DND-41 (cell line): ENCODE measurements at regions not wholly inside any gene's neighbourhood (a gene's known extent, or its start where the extent isn't known, plus 50 kb on each side); places are given as distances from the start of the nearest gene placed in this dataset.

Source experiments
- ATAC-seq: fragments of 200-7000 bp; cut with Tn5 transposase; 3 replicates; pipeline ENCODE4 v1.9.1; 2021; ENCODE audit warnings: low read depth; ENCODE audit not compliant: insufficient read depth
- DNase-seq: peaks from one replicate; pipeline ENCODE4 v3.0.0-alpha.2; 2020
- H2AFZ ChIP-seq: 2 replicates; pipeline ENCODE4 v1.6.0; 2012; ENCODE audit warnings: low read depth, low read length
- H3K27ac ChIP-seq: 2 replicates; pipeline ENCODE4 v1.5.1; 2012; ENCODE audit warnings: low read length, inconsistent platforms
- H3K27me3 ChIP-seq: fragments of 200-600 bp; sonication (generic); 2 replicates; pipeline ENCODE4 v1.6.0; 2012; ENCODE audit warnings: low read length, mild to moderate bottlenecking, inconsistent platforms; ENCODE audit not compliant: insufficient read depth, poor library complexity
- H3K36me3 ChIP-seq: 2 replicates; pipeline ENCODE4 v1.5.1; 2012; ENCODE audit warnings: low read length, inconsistent platforms; ENCODE audit not compliant: insufficient read depth
- H3K4me1 ChIP-seq: 2 replicates; pipeline ENCODE4 v1.5.1; 2012; ENCODE audit warnings: mild to moderate bottlenecking, low read length; ENCODE audit not compliant: insufficient read depth
- H3K4me2 ChIP-seq: 2 replicates; pipeline ENCODE4 v1.6.0; 2012; ENCODE audit warnings: mild to moderate bottlenecking, moderate library complexity, low read length, inconsistent platforms; ENCODE audit not compliant: insufficient read depth
- H3K4me3 ChIP-seq, 2 experiments: fragments of 200-600 bp in 1 of 2; shearing (Covaris generic) in 1 of 2; 2 replicates each; pipeline ENCODE4 v1.5.1; 2012 to 2016; ENCODE audit warnings: inconsistent platforms in 2 of 2, low read length in 2 of 2, mild to moderate bottlenecking in 2 of 2, low read depth in 1 of 2, moderate library complexity in 1 of 2
- H3K79me2 ChIP-seq: 2 replicates; pipeline ENCODE4 v1.6.0; 2012; ENCODE audit warnings: low read length, inconsistent platforms; ENCODE audit not compliant: insufficient read depth
- H3K9ac ChIP-seq: 2 replicates; pipeline ENCODE4 v1.6.0; 2012; ENCODE audit warnings: low read depth, mild to moderate bottlenecking, inconsistent platforms, low read length, moderate library complexity
- H3K9me3 ChIP-seq: 2 replicates; pipeline ENCODE4 v1.5.1; 2012; ENCODE audit warnings: low read length, moderate library complexity, mild to moderate bottlenecking, inconsistent platforms; ENCODE audit not compliant: insufficient read depth, severe bottlenecking
- H4K20me1 ChIP-seq: 2 replicates; pipeline ENCODE4 v1.6.0; 2012; ENCODE audit warnings: low read length; ENCODE audit not compliant: insufficient read depth
- EZH2 ChIP-seq: IDR thresholded peaks from 3 replicates; pipeline ENCODE4 v1.6.1; 2012; ENCODE audit warnings: borderline replicate concordance, low read depth, mild to moderate bottlenecking, moderate library complexity, low read length, inconsistent platforms; ENCODE audit not compliant: severe bottlenecking
- TF ChIP-seq, protein P1 (sequence below): IDR thresholded peaks from 2 replicates; pipeline ENCODE4 v1.5.1; 2012; ENCODE audit warnings: borderline replicate concordance, low read length, moderate library complexity, mild to moderate bottlenecking; ENCODE audit not compliant: poor library complexity, severe bottlenecking; ENCODE audit errors: extremely low read depth

DNA sequence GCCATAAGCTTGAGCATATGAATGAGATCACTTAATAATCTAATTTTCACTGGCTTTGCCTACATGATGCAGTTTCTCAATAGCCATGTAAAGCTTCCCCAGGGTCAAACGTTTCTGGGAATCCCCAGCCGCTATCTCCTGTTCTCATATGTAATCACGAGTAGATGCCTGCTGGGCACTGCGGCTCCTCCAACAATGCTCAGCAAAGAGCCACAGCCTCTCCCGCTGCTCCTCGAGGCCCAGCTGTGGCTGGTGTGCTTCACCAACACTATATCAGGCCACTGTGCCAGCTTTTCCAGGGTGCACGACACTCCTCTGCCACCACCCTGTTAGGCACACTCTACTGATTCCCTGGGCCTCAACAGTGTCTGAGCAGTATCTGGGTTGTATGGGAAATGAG, 78.3 kb upstream of the RASGEF1B start:
- Histone ChIP-seq H3K9ac (no peak overlapping the region), H3K4me3 (no peak overlapping the region), H3K9me3 (no peaks in the 10 kb centered on the region), H3K27ac (no peak overlapping the region), H2AFZ (no peak overlapping the region), H3K36me3 (no peaks in the 10 kb centered on the region), H3K4me2 (no peak overlapping the region), H3K4me1 (peaks cover 1% of the 10 kb centered on the region), H3K79me2 (no peaks in the 10 kb centered on the region), H3K27me3 (no peaks in the 10 kb centered on the region), H4K20me1 (no peaks in the 10 kb centered on the region)
- ATAC-seq (no peak), DNase-seq (no peak)
- TF ChIP-seq, protein P1, sequence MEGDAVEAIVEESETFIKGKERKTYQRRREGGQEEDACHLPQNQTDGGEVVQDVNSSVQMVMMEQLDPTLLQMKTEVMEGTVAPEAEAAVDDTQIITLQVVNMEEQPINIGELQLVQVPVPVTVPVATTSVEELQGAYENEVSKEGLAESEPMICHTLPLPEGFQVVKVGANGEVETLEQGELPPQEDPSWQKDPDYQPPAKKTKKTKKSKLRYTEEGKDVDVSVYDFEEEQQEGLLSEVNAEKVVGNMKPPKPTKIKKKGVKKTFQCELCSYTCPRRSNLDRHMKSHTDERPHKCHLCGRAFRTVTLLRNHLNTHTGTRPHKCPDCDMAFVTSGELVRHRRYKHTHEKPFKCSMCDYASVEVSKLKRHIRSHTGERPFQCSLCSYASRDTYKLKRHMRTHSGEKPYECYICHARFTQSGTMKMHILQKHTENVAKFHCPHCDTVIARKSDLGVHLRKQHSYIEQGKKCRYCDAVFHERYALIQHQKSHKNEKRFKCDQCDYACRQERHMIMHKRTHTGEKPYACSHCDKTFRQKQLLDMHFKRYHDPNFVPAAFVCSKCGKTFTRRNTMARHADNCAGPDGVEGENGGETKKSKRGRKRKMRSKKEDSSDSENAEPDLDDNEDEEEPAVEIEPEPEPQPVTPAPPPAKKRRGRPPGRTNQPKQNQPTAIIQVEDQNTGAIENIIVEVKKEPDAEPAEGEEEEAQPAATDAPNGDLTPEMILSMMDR = no peak
- TF ChIP-seq EZH2 = no peak

DNA sequence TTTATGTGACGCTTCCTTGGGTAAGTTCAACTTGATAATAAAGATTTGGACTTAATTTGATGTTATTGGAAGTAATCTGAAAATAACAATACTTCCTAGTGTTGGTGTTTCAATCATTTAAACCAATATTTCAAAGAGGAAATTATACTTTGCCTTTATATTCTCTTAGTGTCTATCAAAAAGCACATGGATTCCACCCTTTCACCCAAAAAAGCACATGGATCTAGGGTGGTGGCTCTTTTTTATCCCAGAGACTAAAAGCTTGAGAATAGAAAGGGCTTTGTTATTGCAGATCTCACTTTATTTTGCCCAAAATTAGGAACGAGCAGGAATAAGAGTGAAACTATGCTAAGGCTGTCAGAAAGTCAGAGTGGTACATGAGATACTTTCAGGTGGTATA, 75.1 kb upstream of the RASGEF1B start:
- Histone ChIP-seq H3K9ac (no peak overlapping the region), H3K36me3 (no peaks in the 10 kb centered on the region), H3K9me3 (no peaks in the 10 kb centered on the region), H2AFZ (no peak overlapping the region), H3K27me3 (no peaks in the 10 kb centered on the region), H3K79me2 (no peaks in the 10 kb centered on the region), H3K27ac (no peak overlapping the region), H4K20me1 (no peaks in the 10 kb centered on the region), H3K4me2 (no peak overlapping the region), H3K4me3 (no peak overlapping the region), H3K4me1 (no peaks in the 10 kb centered on the region)
- DNase-seq = no peak
- TF ChIP-seq, protein P1 = no peak
- ATAC-seq = no peak

DNA sequence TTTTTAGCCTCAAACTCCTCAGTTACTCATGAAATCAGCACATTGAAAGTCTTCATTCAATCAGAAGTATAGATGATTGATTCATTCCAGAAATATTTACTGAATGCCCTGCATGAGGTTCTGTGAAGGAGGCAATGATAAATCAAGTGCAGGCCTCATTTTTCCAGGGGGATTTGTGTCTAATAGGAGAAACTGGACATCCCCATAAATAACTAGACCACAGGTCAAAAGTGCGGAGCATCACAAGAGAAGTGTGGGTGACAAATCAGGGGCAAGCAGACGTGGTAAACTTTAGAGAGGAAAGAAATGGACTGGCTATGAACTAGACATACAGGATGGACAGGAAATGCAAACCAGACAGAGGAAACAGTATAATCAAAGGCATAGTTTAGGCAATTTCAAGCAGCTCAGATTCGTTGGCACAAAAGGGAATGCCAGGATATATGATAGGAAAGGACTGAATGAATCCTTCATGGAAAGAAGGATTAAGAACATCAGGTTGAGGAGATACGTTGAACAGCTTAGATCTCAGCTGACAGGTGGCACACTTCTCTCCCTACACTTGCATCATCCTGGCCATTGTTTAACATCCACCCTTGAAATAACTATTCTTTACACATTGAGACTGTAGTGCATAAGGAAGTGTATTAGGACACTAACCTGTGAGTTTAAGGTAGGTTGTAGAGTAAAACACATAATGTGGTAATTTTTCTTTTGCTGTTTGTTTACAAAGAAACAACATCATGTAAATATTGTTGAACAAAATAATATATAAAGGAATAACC, 69.6 kb upstream of the RASGEF1B start:
- H3K9me3 ChIP-seq = no peaks in the 10 kb centered on the region
- ATAC-seq (no peak), DNase-seq (no peak)
- H3K27ac ChIP-seq = no peak overlapping the region
- H3K79me2 ChIP-seq = no peaks in the 10 kb centered on the region
- H4K20me1 ChIP-seq = no peaks in the 10 kb centered on the region
- no peaks in the 10 kb centered on the region for H3K4me1 ChIP-seq
- H3K27me3 ChIP-seq = no peaks in the 10 kb centered on the region
- no peak overlapping the region for H3K4me3 ChIP-seq
- no peak for TF ChIP-seq EZH2
- TF ChIP-seq, protein P1 = no peak
- no peak overlapping the region for H3K4me2 ChIP-seq
- no peak overlapping the region for H3K9ac ChIP-seq
- H2AFZ ChIP-seq = no peak overlapping the region
- H3K36me3 ChIP-seq = no peaks in the 10 kb centered on the region
